Cerebellar cortex (tissue), 1 donor: ENCODE measurements at regions not wholly inside any gene's neighbourhood (a gene's known extent, or its start where the extent isn't known, plus 50 kb on each side); places are given as distances from the start of the nearest gene placed in this dataset.

Experiments used
- DNase-seq: peaks from one replicate; pipeline ENCODE4 v3.0.0-alpha.2; 2015; ENCODE audit warnings: low spot score

- DNase-seq: no peak
Measured at GRCh38 chr2:53445383-53446070, 322.1 kb upstream of the CHAC2 start.

- peak; percentile 50 for DNase-seq
Measured at GRCh38 chr2:53442783-53443182, 324.8 kb upstream of the CHAC2 start.

DNA sequence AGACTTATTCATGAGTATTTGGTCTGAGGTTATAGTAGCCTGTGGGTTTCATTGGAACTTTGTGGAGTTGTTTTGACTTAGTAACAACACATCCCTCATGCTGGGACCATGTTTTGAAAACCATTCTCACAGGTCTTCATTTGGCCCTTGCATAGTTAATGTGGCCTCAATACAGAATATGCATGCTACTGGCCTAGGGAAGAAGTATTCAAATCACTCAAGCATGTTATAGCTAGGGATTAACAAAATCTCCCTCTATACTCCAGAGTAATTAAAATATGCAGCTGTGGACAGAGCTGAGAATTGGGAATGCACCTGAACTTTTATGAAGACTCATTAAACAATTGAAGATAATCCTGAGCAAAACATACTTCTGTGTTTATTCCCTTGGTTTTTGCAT is 325.5 kb upstream of the CHAC2 start:
- DNase-seq: no peak

DNA sequence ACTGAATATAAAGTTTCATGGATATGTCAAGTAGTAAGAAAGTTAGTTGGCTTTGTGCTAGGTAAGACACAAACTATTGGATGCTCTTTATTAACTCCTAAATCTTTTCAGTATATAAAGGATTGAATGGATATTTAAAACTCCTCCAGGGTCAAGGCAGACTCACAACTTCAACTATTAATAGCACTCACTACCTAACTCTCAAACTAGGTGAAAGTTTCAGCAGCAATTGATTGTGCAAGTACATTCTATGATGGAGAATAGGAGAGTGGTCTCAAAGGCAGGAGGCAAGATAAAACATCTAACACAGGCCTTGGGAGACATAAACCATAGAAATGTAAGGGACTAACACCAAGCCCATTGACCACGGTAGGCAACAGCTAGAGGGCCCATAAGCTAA is 328.9 kb upstream of the CHAC2 start:
- no peak for DNase-seq

GRCh38 chr2:53438100-53438499 is 329.5 kb upstream of the CHAC2 start:
- no peak for DNase-seq

GRCh38 chr2:53437371-53437770 is 330.2 kb upstream of the CHAC2 start:
- DNase-seq: no peak

DNA sequence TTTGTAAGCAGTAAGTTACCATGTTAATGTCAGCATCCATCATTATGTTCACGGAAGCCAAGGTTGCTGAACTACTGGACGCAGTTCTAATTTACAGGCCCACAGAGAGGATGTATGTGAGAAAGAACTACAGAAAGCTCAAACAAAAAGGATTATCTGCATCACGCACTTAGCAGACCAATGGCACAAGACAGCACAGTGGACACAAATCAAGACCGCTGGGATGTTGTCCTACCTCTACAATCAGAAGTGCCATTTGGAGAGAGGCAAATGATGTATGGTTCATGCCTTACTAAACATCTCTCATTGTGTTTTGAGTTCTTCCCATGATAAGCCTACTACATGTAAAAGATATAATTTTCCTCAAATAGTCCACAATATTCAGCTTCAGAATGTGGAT is 330.7 kb upstream of the CHAC2 start:
- no peak for DNase-seq

- no peak for DNase-seq
Measured at GRCh38 chr2:53435610-53436009, 332.0 kb upstream of the CHAC2 start.

- DNase-seq: no peak
Measured at GRCh38 chr2:53434466-53434865, 333.1 kb upstream of the CHAC2 start.

GRCh38 chr2:53432936-53433335 is 334.7 kb upstream of the CHAC2 start:
- no peak for DNase-seq

DNA sequence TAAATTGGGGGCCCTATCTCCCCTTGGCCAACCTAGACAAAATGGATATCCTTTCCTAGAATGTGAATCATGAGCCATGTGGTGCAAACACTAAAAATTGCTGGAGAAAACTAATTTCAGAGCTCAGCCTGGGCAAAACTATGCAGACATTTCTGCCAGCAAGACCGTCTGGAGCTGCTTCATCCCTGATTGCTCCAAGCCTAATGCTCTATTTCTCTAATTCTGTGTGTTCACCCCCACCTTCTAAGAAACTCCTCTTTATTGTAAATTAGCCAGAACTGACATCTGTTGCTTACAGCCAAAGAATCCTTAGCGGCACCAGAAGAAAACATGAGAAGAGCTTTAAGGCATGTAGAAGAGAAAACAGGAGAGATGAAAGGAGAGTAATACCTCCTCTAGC is 337.7 kb upstream of the CHAC2 start:
- no peak for DNase-seq

- DNase-seq: no peak
Measured at GRCh38 chr2:53424902-53425301, 342.7 kb upstream of the CHAC2 start.

DNA sequence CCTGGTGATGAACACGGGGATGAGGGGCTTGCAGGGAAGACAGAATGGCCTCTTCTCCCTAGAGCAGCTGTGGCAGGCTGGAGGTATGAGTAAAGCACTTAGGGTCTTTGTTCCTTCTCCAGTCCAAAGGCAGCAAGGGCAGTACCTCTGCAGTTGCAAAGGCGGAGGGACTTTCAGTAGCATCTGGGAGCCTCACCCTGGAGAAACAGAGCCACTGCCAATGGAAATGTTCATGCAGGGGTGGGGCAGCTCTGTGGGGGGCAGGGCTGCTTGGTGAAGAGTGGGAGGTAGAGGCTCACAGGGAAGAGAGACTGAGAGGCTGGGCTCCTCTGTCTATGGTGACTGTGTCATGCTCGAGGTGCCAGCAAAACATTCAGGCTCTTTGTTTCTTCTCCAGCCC is 344.1 kb upstream of the CHAC2 start:
- DNase-seq: no peak

DNA sequence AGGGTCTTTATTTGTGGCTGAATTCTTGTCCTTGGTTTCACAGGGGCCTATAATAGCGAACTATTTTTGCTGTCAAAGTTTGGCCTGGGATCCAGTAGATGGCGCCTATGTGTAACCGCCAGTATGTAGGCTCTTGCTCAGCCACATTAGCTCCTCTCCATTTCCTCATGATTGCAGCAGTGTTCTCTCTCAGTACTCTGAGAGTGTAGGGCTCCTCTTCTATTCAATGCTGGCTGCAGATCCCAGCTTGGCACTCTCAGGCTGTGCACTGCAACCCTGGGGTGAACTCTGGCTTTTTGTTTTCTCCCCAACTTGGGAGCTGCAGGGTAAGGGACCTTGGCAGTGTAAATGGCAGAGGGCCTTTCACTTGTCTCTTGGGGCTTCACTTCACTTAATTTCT is 344.6 kb upstream of the CHAC2 start:
- peak; percentile 33 for DNase-seq

DNA sequence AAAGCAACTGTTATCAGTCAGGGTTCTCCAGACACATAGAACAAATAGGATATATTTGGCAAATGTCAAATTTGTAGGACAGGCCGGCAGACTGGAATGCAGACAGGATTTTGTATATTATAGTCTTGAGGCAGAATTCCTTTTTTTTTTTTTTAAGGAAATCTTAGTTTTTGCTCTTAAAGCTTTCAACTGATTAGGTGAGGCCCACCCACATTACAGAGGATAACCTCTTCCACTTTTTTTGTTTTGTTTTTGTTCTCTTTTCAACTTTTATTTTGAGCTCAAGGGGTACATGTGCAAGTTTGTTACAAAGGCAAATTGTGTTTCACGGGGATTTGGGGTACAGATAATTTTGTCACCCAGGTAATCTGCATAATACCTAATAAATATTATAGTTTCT is 350.2 kb upstream of the CHAC2 start:
- DNase-seq: no peak

GRCh38 chr2:53407363-53408080 is 360.1 kb upstream of the CHAC2 start:
- no peak for DNase-seq

DNA sequence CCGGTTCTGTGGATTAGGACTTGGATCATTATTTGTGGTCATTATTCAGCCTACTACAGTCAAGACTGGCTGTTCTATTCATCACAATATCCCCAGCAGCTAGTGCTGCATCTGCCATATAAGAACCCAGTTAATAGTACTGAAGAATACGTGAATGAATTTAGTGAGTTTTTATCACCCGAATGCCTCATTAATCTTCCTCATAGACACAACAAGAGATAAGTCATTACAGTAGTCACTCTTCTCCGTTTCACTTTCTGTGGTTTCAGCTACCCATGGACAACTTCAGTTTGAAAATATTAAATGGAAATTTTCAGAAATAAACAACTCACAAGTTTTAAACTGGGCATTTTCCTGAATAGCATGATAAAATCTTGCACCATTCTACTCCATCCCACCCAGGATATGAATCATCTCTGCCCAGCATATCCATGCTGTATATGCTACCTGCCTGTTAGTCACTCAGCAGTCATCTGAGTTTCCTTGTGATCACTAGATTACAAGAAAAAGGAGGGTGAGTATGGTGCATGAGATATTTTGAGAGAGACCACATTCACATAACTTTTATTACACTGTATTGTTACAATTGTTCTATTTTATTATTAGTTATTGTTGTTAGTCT is 363.7 kb upstream of the CHAC2 start:
- DNase-seq: no peak

GRCh38 chr2:53397085-53397484 is 370.5 kb upstream of the CHAC2 start:
- DNase-seq: no peak

GRCh38 chr2:53381271-53381670 is 386.3 kb upstream of the CHAC2 start:
- no peak for DNase-seq

DNA sequence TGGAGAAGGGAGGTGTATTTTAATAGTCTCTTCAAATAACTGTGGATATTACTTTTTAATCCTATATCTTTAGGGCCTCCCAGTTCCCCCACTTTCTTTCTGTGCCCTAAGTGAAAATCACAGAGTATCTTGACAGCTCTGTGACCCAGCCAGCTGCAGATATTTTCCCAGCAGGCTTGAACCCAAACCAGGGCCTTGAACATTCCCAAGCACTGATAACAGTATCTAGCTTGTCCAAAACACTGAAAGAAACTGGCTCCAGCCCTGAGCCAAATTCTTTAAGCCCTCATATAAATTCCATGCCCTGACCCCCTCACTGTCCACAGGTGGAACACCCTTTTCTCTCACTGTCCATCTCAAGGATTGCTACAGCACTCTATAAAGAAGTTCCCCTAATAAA is 388.1 kb upstream of the CHAC2 start:
- DNase-seq: no peak

DNA sequence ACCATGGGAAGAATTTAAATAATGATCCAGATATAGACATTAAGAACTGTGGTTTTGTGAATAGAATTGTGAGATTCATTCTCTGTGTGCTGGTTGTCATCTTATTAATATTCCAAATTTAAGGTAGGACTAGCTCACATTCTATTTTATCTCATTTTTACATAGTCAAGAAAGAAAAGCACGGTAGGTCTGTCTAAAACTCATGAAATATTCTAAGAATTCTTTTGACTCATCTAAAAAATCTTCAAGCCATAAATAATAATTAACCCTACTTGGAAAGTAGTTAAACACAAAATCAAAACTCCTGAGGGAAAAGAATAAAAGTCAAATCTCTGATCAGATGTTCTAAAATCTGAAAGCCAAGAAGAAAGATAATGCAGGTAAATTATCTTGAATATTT is 388.8 kb upstream of the CHAC2 start:
- no peak for DNase-seq

GRCh38 chr2:53373126-53373525 is 394.5 kb upstream of the CHAC2 start:
- no peak for DNase-seq

DNA sequence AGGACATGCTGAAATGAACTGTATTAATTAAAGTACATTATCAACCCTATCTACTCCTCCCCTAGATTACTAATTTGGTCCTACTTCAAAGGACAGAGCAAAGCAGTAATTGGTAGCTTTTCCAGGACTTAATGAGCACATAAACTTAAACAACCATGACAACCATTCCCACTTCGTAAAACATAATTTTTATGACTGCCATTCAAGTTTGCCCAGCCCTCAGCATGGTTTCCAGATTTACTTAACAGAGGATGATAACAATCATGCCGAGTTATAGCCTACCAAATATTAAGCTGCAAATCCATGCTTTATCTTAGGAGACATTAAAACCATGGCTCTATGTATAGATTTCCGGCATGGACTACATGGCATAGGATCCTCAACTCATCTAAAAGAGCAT is 401.1 kb upstream of the CHAC2 start:
- DNase-seq: no peak

GRCh38 chr2:53362934-53363333 is 404.7 kb upstream of the CHAC2 start:
- no peak for DNase-seq
